Esophagus muscularis mucosa (tissue), 4 donors: ENCODE measurements at regions not wholly inside any gene's neighbourhood (a gene's known extent, or its start where the extent isn't known, plus 50 kb on each side); places are given as distances from the start of the nearest gene placed in this dataset.

ENCODE experiments used
- DNase-seq: peaks from one replicate; pipeline ENCODE4 v3.0.0-alpha.2; 2017; ENCODE audit errors: extremely low spot score
- H3K27ac ChIP-seq, 4 donors: fragments of 200-600 bp; sonication (generic); replicated peaks in 1 of 4; 1 replicate in 3 of 4; 2 replicates in 1 of 4; pipeline ENCODE4 v1.5.1; 2016 to 2019; ENCODE audit warnings: mild to moderate bottlenecking in 1 of 4
- H3K27me3 ChIP-seq, 4 donors: fragments of 200-600 bp; sonication (generic); one replicate each; pipeline versions ENCODE4 v1.5.1 to v1.6.0; 2016 to 2019
- H3K36me3 ChIP-seq, 4 donors: fragments of 200-600 bp; sonication (generic); one replicate each; pipeline ENCODE4 v1.5.1; 2016 to 2019
- H3K4me1 ChIP-seq, 4 donors: fragments of 200-600 bp; sonication (generic); one replicate each; pipeline ENCODE4 v1.5.1; 2016 to 2019
- H3K4me3 ChIP-seq, 4 donors: fragments of 200-600 bp; sonication (generic); 1 replicate in 2 of 4; 2 replicates in 2 of 4; pipeline ENCODE4 v1.5.1; 2016 to 2019; ENCODE audit warnings: mild to moderate bottlenecking in 4 of 4, moderate library complexity in 1 of 4
- H3K9me3 ChIP-seq, 4 donors: fragments of 200-600 bp; sonication (generic); 1 replicate in 3 of 4; 2 replicates in 1 of 4; pipeline ENCODE4 v1.5.1; 2016 to 2019
- EP300 ChIP-seq: sonication (generic); formaldehyde crosslinking; IDR thresholded peaks from one replicate; pipeline ENCODE4 v1.6.1; 2017; ENCODE audit warnings: antibody characterized with exemption
- POLR2A ChIP-seq: fragments of 450-650 bp; IDR thresholded peaks from one replicate; pipeline ENCODE4 v1.6.1; 2017; ENCODE audit warnings: antibody characterized with exemption, moderate library complexity, mild to moderate bottlenecking, low read depth
- POLR2AphosphoS5 ChIP-seq, 2 donors: sonication (generic); formaldehyde crosslinking; IDR thresholded peaks; one replicate each; pipeline ENCODE4 v1.6.1; 2017; ENCODE audit warnings: antibody characterized with exemption in 2 of 2
- WGBS: methylation state at CpG from one replicate; pipeline ENCODE4 v1.1.5; 2018; 5-methylcytosine and 5-hydroxymethylcytosine counted together
- intact Hi-C: fragments of 100-400 bp; cut with DNase I; formaldehyde crosslinking; loops from one replicate; pipeline ENCODE4 v1.15.1; 2023
- TF ChIP-seq, protein P1 (sequence below), 3 experiments: fragments of 200-600 bp in 2 of 3; fragments of 450-650 bp in 1 of 3; sonication (generic) in 2 of 3; IDR thresholded peaks; one replicate each; pipeline ENCODE4 v1.5.1; 2017 to 2019; ENCODE audit warnings: antibody characterized with exemption in 3 of 3, mild to moderate bottlenecking in 2 of 3, moderate library complexity in 1 of 3

DNA sequence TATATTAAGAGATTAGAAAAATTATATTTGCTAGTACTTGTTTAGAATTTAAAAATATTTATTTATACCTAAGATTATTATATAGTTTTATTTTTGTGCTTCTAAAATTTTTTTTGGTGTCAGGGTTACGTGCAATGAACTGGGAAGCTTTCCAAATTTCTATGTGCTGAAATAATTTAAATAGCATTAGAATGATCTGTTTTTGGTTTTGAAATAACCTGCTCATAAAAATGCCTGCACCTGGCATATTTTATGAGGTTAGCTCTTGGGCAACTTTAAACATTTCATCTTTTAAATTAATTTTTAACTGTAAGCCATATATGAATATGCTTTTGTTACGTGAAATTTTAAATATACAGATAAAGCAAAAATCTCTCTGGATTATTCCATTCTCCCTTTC is 482.5 kb downstream of the GLRX3 start:
- Histone ChIP-seq H3K4me1 (no peaks in the 10 kb centered on the region), H3K9me3 (peaks cover 0 to 4% (median 0%) of the 10 kb centered on the region in 4 donors), H3K4me3 (no peak overlapping the region), H3K27me3 (peaks cover 0 to 33% (median 1%) of the 10 kb centered on the region in 4 donors), H3K36me3 (no peaks in the 10 kb centered on the region), H3K27ac (no peak overlapping the region)
- intact Hi-C loops: no loop called here
- 45% methylated on average over 2 of the region's 2 CpGs for WGBS
- DNase-seq: no peak
- no peak for TF ChIP-seq EP300
- no peak for TF ChIP-seq POLR2A
- TF ChIP-seq, protein P1, sequence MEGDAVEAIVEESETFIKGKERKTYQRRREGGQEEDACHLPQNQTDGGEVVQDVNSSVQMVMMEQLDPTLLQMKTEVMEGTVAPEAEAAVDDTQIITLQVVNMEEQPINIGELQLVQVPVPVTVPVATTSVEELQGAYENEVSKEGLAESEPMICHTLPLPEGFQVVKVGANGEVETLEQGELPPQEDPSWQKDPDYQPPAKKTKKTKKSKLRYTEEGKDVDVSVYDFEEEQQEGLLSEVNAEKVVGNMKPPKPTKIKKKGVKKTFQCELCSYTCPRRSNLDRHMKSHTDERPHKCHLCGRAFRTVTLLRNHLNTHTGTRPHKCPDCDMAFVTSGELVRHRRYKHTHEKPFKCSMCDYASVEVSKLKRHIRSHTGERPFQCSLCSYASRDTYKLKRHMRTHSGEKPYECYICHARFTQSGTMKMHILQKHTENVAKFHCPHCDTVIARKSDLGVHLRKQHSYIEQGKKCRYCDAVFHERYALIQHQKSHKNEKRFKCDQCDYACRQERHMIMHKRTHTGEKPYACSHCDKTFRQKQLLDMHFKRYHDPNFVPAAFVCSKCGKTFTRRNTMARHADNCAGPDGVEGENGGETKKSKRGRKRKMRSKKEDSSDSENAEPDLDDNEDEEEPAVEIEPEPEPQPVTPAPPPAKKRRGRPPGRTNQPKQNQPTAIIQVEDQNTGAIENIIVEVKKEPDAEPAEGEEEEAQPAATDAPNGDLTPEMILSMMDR (IDR thresholded peaks at IDR 0.05): no peak
- no peak for TF ChIP-seq POLR2AphosphoS5 (IDR thresholded peaks at IDR 0.05)

- WGBS: 47% methylated on average over 6 of the region's 8 CpGs
- H3K36me3 ChIP-seq: no peaks in the 10 kb centered on the region
- no peak overlapping the region for H3K4me3 ChIP-seq
- DNase-seq: no peak
- peaks cover 0 to 42% (median 1%) of the 10 kb centered on the region in 4 donors for H3K27me3 ChIP-seq
- TF ChIP-seq POLR2A (no peak), EP300 (no peak), POLR2AphosphoS5 (IDR thresholded peaks at IDR 0.05) (no peak)
- TF ChIP-seq, protein P1 (IDR thresholded peaks at IDR 0.05): no peak
- H3K27ac ChIP-seq: no peak overlapping the region
- H3K4me1 ChIP-seq: no peaks in the 10 kb centered on the region
- H3K9me3 ChIP-seq: peaks cover 0 to 5% (median 0%) of the 10 kb centered on the region in 4 donors
- intact Hi-C loops: no loop called here
Measured at GRCh38 chr10:130621231-130621775, 485.1 kb downstream of the GLRX3 start.

DNA sequence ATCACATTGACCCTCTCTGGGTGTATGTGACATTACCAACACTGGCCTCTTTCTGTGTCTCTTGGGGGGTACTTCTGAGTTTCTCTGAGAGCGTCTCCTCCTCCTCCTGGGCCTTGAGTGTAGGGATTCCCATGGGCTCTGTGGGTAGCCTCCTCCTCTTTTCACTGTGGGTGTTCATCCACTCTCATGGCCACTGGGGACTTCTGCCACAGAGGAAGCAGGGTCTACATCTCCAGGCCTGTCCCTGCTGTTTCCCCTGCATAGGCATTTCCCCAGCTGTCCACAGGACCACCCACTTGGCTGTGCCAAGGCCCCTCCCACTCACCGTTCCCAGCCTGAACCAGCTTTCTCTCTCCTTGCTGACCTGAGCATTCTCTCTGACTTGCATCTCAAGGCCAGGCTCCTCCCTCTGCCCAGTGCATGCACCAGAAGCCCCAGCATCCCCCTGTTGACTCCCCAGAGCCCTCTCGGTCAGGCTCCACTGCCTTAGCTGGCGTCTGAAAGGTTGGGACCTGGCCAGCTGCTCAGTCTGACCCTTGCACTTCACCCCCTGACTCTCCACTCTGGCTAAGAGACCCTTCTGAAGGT is 487.6 kb downstream of the GLRX3 start:
- WGBS: 26% methylated on average over 4 of the region's 4 CpGs
- H3K27me3 ChIP-seq: peaks cover 0 to 31% (median 0%) of the 10 kb centered on the region in 4 donors
- H3K4me3 ChIP-seq: no peak overlapping the region
- H3K4me1 ChIP-seq: no peaks in the 10 kb centered on the region
- no peaks in the 10 kb centered on the region for H3K36me3 ChIP-seq
- H3K9me3 ChIP-seq: peaks cover 0 to 5% (median 0%) of the 10 kb centered on the region in 4 donors
- intact Hi-C loops: no loop called here
- H3K27ac ChIP-seq: no peak overlapping the region
- TF ChIP-seq EP300 (no peak), POLR2AphosphoS5 (IDR thresholded peaks at IDR 0.05) (no peak), POLR2A (no peak)
- TF ChIP-seq, protein P1 (IDR thresholded peaks at IDR 0.05): no peak
- DNase-seq: peak; percentile 90

GRCh38 chr10:130627346-130628045 is 491.3 kb downstream of the GLRX3 start:
- 79% methylated on average over 3 of the region's 3 CpGs for WGBS
- Histone ChIP-seq H3K36me3 (no peaks in the 10 kb centered on the region), H3K9me3 (peaks cover 0 to 5% (median 0%) of the 10 kb centered on the region in 4 donors)

More at GRCh38 chr10:130627346-130628045, 491.3 kb downstream of the GLRX3 start:
- TF ChIP-seq POLR2AphosphoS5 (IDR thresholded peaks at IDR 0.05) (no peak), EP300 (no peak), POLR2A (no peak)
- TF ChIP-seq, protein P1 (IDR thresholded peaks at IDR 0.05): no peak
- no peak overlapping the region for H3K4me3 ChIP-seq
- no peak for DNase-seq
- intact Hi-C loops: no loop called here
- peaks cover 0 to 5% (median 0%) of the 10 kb centered on the region in 4 donors for H3K4me1 ChIP-seq
- no peak overlapping the region for H3K27ac ChIP-seq
- H3K27me3 ChIP-seq: peaks cover 0 to 16% (median 0%) of the 10 kb centered on the region in 4 donors
